Mucosa of descending colon (tissue), 3 donors: ENCODE measurements at regions not wholly inside any gene's neighbourhood (a gene's known extent, or its start where the extent isn't known, plus 50 kb on each side); places are given as distances from the start of the nearest gene placed in this dataset.

Experiments
- ATAC-seq: fragments of 200-7000 bp; cut with Tn5 transposase; one replicate; pipeline ENCODE4 v1.9.1; 2020; ENCODE audit warnings: mild to moderate bottlenecking, moderate library complexity
- DNase-seq, 3 donors: peaks; one replicate each; pipeline ENCODE4 v3.0.0-alpha.2; 2020
- H3K36me3 ChIP-seq: fragments of 200-600 bp; one replicate; pipeline ENCODE4 v1.8.0; 2021; ENCODE audit warnings: low read depth, mild to moderate bottlenecking
- H3K4me1 ChIP-seq: fragments of 200-600 bp; one replicate; pipeline ENCODE4 v1.8.0; 2021; ENCODE audit warnings: low read depth, mild to moderate bottlenecking
- H3K4me3 ChIP-seq: fragments of 200-600 bp; one replicate; pipeline ENCODE4 v1.8.0; 2021; ENCODE audit warnings: mild to moderate bottlenecking
- H3K9me3 ChIP-seq: fragments of 200-600 bp; one replicate; pipeline ENCODE4 v1.8.0; 2021; ENCODE audit warnings: mild to moderate bottlenecking
- CTCF ChIP-seq: fragments of 200-600 bp; IDR thresholded peaks from one replicate; pipeline ENCODE4 v1.8.0; 2022; ENCODE audit warnings: antibody characterized with exemption, mild to moderate bottlenecking
- intact Hi-C, 2 donors: fragments of 100-400 bp; cut with DNase I in 1 of 2; cut with micrococcal nuclease in 1 of 2; formaldehyde crosslinking; loops; one replicate each; pipeline versions ENCODE4 v1.11.0 to v1.11.1; 2022; cut with DNase I, micrococcal nuclease
- donor health status: DM: no; HTN: no; CAD: no; lungs with moderate emphysema.
- donor health status: DM: no; HTN: no; CAD: no.
- donor health status: DM: no; HTN: yes; CAD: no.

- DNase-seq (no peak), ATAC-seq (no peak)
- Histone ChIP-seq H3K4me3 (no peak overlapping the region), H3K4me1 (no peaks in the 10 kb centered on the region), H3K36me3 (no peaks in the 10 kb centered on the region), H3K9me3 (no peaks in the 10 kb centered on the region)
- TF ChIP-seq CTCF, result no peak
- intact Hi-C loops, result no loop called here
Measured at GRCh38 chr13:67821606-67822005, 591.5 kb upstream of the PCDH9 start.

GRCh38 chr13:67806796-67807195, 576.7 kb upstream of the PCDH9 start:
- TF ChIP-seq CTCF, result no peak
- intact Hi-C loops, result no loop called here
- ATAC-seq (no peak), DNase-seq (no peak)
- H3K4me3 ChIP-seq, result no peak overlapping the region
- no peaks in the 10 kb centered on the region for H3K9me3 ChIP-seq
- H3K4me1 ChIP-seq, result no peaks in the 10 kb centered on the region
- H3K36me3 ChIP-seq, result no peaks in the 10 kb centered on the region

- no peak for ATAC-seq
- TF ChIP-seq CTCF, result no peak
- Histone ChIP-seq H3K36me3 (no peaks in the 10 kb centered on the region), H3K9me3 (no peaks in the 10 kb centered on the region), H3K4me3 (no peak overlapping the region), H3K4me1 (no peaks in the 10 kb centered on the region)
- DNase-seq, result no peak
- intact Hi-C loops, result no loop called here
Measured at GRCh38 chr13:67803118-67803517, 573.0 kb upstream of the PCDH9 start.

GRCh38 chr13:67792151-67792676, 562.1 kb upstream of the PCDH9 start:
- intact Hi-C loops, result no loop called here
- no peak for TF ChIP-seq CTCF

GRCh38 chr13:67791047-67791446, 560.9 kb upstream of the PCDH9 start:
- DNase-seq (no peak), ATAC-seq (no peak)
- H3K9me3 ChIP-seq, result no peaks in the 10 kb centered on the region
- TF ChIP-seq CTCF, result no peak
- intact Hi-C loops, result no loop called here
- H3K4me3 ChIP-seq, result no peak overlapping the region
- no peaks in the 10 kb centered on the region for H3K4me1 ChIP-seq
- H3K36me3 ChIP-seq, result no peaks in the 10 kb centered on the region

More at GRCh38 chr13:67792151-67792676, 562.1 kb upstream of the PCDH9 start:
- no peak overlapping the region for H3K4me3 ChIP-seq
- H3K36me3 ChIP-seq, result no peaks in the 10 kb centered on the region
- ATAC-seq (no peak), DNase-seq (no peak)
- H3K9me3 ChIP-seq, result no peaks in the 10 kb centered on the region
- H3K4me1 ChIP-seq, result no peaks in the 10 kb centered on the region

GRCh38 chr13:67776151-67776550, 546.0 kb upstream of the PCDH9 start:
- intact Hi-C loops, result no loop called here
- no peaks in the 10 kb centered on the region for H3K4me1 ChIP-seq
- ATAC-seq (no peak), DNase-seq (no peak)
- no peaks in the 10 kb centered on the region for H3K9me3 ChIP-seq
- H3K36me3 ChIP-seq, result no peaks in the 10 kb centered on the region
- H3K4me3 ChIP-seq, result no peak overlapping the region
- no peak for TF ChIP-seq CTCF
